Uterus (tissue), 2 donors: ENCODE measurements at regions not wholly inside any gene's neighbourhood (a gene's known extent, or its start where the extent isn't known, plus 50 kb on each side); places are given as distances from the start of the nearest gene placed in this dataset.

Source experiments
- CTCF ChIP-seq, 4 experiments: fragments of 200-600 bp in 2 of 4; fragments of 450-650 bp in 2 of 4; sonication (generic) in 2 of 4; IDR thresholded peaks; one replicate each; pipeline ENCODE4 v1.5.1; 2016 to 2019; ENCODE audit warnings: antibody characterized with exemption in 4 of 4, mild to moderate bottlenecking in 2 of 4, moderate library complexity in 1 of 4
- POLR2A ChIP-seq, 2 donors: fragments of 450-650 bp; IDR thresholded peaks; one replicate each; pipeline ENCODE4 v1.6.1; 2016; ENCODE audit warnings: antibody characterized with exemption in 2 of 2, mild to moderate bottlenecking in 1 of 2, moderate library complexity in 1 of 2

DNA sequence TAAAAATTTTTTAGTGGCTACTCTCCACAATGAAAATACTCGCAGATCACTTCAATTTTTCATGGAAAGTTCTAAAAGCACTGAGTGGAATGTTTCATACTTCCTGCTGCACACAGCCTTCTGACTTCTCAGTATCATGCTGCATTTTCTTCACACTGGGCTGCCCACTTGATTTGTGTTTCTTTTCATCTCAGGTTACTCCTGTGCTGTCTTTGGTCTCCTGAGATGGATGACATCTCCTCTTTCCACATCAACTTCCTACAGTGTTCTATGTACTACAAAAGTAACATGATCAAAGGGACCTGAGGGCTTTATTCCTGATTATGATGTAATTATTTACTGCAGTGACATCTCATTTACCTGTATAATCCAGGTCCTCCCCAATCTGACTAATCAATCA is 927.7 kb downstream of the ROBO2 start:
- TF ChIP-seq CTCF (IDR thresholded peaks at IDR 0.05) (no peak), POLR2A (IDR thresholded peaks at IDR 0.05) (no peak)
